ENCODE measurements at regions not wholly inside any gene's neighbourhood (a gene's known extent, or its start where the extent isn't known, plus 50 kb on each side); places are given as distances from the start of the nearest gene placed in this dataset.

- BruUV-seq (replicated peaks) = TSS peak; percentile 56
- H3K79me2 ChIP-seq (ENCODE audit: control insufficient read depth, insufficient read depth, low read length) = no peaks in the 10 kb centered on the region; the same call in 2 of the 3 replicates
- ChIA-PET CTCF (ENCODE audit: low intra/inter-chr PET ratio) (no interaction called here), POLR2A (interaction anchor here (0.6 to 1.8 kb wide), 16 partner anchors 8 to 564 kb away, joined by 3 to 21 read pairs (median 3); partner anchors contain the start of gene ANKRD12)
- H3K9me1 ChIP-seq (ENCODE audit: control insufficient read depth, insufficient read depth, low read length) = no peaks in the 10 kb centered on the region
- intact Hi-C loops (cut with micrococcal nuclease) (no loop called here), in situ Hi-C loops (cut with MboI) (loop anchor here (10.0 kb wide), 1 partner anchor 897 kb away; the partner anchor contains the start of gene VAPA)
- peak; percentile 90 to 98 (median 90) for DNase-seq (ENCODE audit: extremely low read depth in 1 of 4, low spot score in 3 of 4)
- H3K9ac ChIP-seq (ENCODE audit: insufficient read depth in 1 of 2, low read depth in 2 of 2, low read length in 2 of 2) = peak overlapping the region; percentile 75 to 80
- no peaks in the 10 kb centered on the region for H4K20me1 ChIP-seq (replicated peaks; ENCODE audit: control insufficient read depth, insufficient read depth, low read length)
- no peaks in the 10 kb centered on the region for H3K36me3 ChIP-seq (ENCODE audit: control insufficient read depth, insufficient read depth, low read length)
- no peaks in the 10 kb centered on the region for H3K27me3 ChIP-seq (ENCODE audit: control insufficient read depth in 2 of 2, insufficient read depth in 2 of 2, low read length in 2 of 2)
- H3K27ac ChIP-seq (ENCODE audit: extremely low read depth, low read depth, low read length) = peak overlapping the region; percentile 92
- no peaks in the 10 kb centered on the region; the same call in 1 of the 2 replicates for H3K9me3 ChIP-seq (replicated peaks; ENCODE audit: control insufficient read depth, insufficient read depth, low read depth, low read length)
- H2AFZ ChIP-seq (ENCODE audit: low read depth, low read length) = peak overlapping the region; percentile 83
- H3K4me3 ChIP-seq = peak overlapping the region; percentile 1; the same call in 1 of the 2 replicates
- H3K4me1 ChIP-seq (replicated peaks in 1 of 2; ENCODE audit: control insufficient read depth in 2 of 2, insufficient read depth in 2 of 2, low read length in 2 of 2) = peaks cover 23 to 39% of the 10 kb centered on the region in 2 experiments
- FAIRE-seq = peak; percentile 91
- peak; percentile 97 for ATAC-seq
- WGBS (ENCODE audit: insufficient coverage, low coverage, missing lambda C conversion rate) = 2% methylated on average over 34 of the region's 34 CpGs
- peak overlapping the region; percentile 74 for H3K4me2 ChIP-seq (ENCODE audit: insufficient read depth, low read length)
- peak; percentile 44; the same call in 1 of the 2 replicates for TF ChIP-seq CBX1 (IDR thresholded peaks at IDR 0.05; ENCODE audit: low read depth)
- TF ChIP-seq ZC3H4 (CRISPR knock-in tag; IDR thresholded peaks at IDR 0.05; ENCODE audit: borderline replicate concordance) = no peak
- no peak for TF ChIP-seq PHB (CRISPR knock-in tag; IDR thresholded peaks at IDR 0.05)
- 0 out of 2 replicates have a peak, but pooled peaks have one; percentile 55 for TF ChIP-seq PYGO2 (tag; IDR thresholded peaks at IDR 0.05)
- TF ChIP-seq ETS1 (conservative IDR thresholded peaks at IDR 0.05; ENCODE audit: control insufficient read depth, low read depth, low read length) = peak; percentile 81
- TF ChIP-seq TCF15 (CRISPR knock-in tag; IDR thresholded peaks at IDR 0.05) = no peak
- peak; percentile 48 for TF ChIP-seq HNRNPLL (IDR thresholded peaks at IDR 0.05; ENCODE audit: low read depth, low read length, poor library complexity, severe bottlenecking)
- TF ChIP-seq IRF2 (CRISPR knock-in tag; IDR thresholded peaks at IDR 0.05) = no peak
- no peak for TF ChIP-seq CLOCK (CRISPR knock-in tag; IDR thresholded peaks at IDR 0.05; ENCODE audit: borderline replicate concordance)
- TF ChIP-seq POLR2AphosphoS2 (IDR thresholded peaks at IDR 0.05; ENCODE audit: low read length) = no peak
- TF ChIP-seq ATF7 (IDR thresholded peaks at IDR 0.05) = peak; percentile 80; the same call in 1 of the 2 replicates
- TF ChIP-seq SMARCC2 (IDR thresholded peaks at IDR 0.05; ENCODE audit: low read depth) = peak; percentile 93
- TF ChIP-seq HBP1 (CRISPR knock-in tag; IDR thresholded peaks at IDR 0.05) = no peak
- peak; percentile 27; the same call in 1 of the 2 replicates for TF ChIP-seq ZNF24 (IDR thresholded peaks at IDR 0.05)
- peak; percentile 87 for TF ChIP-seq MEIS2 (IDR thresholded peaks at IDR 0.05; ENCODE audit: partially characterized antibody)
- TF ChIP-seq ZKSCAN8 (CRISPR knock-in tag; IDR thresholded peaks at IDR 0.05) = 0 out of 2 replicates have a peak, but pooled peaks have one; percentile 73
These were observed 85.2 kb upstream of the NDUFV2 start for GRCh38 chr18:9017167-9017904.

Measured in K562 (cell line).